ENCODE measurements at regions not wholly inside any gene's neighbourhood (a gene's known extent, or its start where the extent isn't known, plus 50 kb on each side); places are given as distances from the start of the nearest gene placed in this dataset.
A peak's percentile ranks its signal among the peaks of the same experiment; 100 is the strongest.
"Not testable (repeated sequence)": the region's sequence is repeated elsewhere in the genome, so short reads cannot be mapped to it uniquely, and the experiment has no call there.

DNA sequence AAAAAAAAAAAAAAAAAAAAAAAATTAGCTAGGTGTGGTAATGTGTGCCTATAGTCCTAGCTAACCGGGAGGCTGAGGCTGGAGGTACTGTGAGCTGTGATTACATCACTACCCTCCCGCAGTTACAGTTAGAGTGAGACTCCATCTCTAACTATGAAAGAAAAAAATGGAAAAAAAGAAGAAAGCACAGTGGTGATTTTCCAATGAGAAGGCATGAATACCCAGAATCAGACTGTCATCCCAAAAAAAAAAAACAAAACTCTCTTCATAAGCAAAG, 269.9 kb upstream of the MKLN1 start:
- peak; percentile 68 for DNase-seq

DNA sequence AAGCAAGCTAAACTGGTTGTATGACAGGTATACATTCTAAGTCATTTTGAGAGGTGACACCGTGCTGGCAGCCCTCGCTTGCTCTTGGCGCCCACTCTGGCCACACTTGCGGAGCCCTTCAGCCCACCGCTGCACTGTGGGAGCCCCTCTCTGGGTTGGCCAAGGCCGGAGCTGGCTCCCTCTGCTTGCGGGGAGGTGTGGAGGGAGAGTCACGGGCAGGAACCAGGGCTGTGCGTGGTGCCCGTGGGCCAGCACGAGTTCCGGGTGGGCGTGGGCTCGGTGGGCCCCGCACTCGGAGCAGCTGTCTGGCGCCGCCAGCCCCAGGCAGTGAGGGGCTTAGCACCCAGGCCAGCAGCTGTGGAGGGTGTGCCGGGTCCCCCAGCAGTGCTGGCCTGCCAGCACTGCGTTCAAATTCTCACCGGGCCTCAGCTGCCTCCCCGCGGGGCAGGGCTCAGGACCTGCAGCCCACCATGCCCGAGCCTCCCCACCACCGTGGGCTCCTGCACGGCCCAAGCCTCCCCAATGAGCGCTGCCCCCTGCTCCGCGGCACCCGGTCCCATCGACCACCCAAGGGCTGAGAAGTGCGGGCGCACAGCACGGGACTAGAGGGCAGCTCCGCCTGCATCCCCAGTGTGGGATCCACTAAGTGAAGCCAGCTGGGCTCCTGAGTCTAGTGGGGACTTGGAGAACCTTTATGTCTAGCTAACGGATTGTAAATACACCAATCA, 269.0 kb upstream of the MKLN1 start:
- DNase-seq: not testable (repeated sequence)

DNA sequence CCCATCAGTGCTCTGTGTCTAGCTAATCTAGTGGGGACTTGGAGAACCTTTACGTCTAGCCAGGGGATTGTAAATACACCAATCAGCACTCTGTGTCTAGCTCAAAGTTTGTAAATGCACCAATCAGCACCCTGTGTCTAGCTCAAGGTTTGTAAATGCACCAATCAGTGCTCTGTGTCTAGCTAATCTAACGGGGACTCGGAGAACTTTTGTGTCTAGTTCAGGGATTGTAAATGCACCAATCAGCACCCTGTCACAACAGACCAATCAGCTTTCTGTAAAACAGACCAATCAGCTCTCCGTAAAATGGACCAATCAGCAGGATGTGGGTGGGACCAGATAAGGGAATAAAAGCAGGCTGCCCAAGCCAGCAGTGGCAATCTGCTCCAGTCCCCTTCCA, 268.3 kb upstream of the MKLN1 start:
- DNase-seq: not testable (repeated sequence)

DNA sequence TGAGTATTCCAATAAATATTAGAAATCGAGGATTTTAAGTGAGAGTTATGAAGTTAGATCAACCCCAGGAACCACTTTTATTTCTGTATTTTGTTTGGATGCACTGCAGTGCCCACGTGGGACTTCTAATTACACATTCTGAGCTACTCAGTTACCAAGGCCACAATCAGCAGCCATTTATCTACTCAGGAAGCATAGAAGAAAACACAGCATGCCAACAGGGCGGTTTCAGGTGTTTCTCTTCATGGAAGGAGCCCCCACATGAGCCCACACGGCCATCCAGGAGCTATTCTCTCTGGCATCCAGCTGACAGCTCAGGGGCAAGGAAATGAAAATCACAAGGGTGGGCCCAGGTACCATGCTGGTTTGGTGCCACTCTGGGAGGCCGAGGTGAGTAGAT, 266.5 kb upstream of the MKLN1 start:
- DNase-seq: no peak

DNA sequence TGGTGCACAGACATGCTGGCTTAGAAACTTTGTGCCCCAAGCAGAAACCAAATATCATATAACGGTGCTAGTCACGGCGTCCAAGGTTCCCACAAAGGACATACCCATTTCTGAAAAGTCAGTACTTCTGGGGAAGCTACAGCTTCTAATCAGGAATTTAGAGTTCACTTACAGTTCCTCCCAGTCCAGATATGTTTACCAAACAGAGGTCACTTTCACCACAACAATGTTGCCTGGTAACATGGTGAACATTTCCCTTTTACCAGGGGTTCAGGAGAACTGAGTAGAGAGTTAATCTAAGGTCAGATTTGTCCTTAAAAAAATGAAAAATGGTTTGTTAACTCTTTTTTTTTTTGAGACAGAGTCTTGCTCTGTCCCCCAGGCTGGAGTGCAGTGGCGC, 265.9 kb upstream of the MKLN1 start:
- DNase-seq: no peak

DNA sequence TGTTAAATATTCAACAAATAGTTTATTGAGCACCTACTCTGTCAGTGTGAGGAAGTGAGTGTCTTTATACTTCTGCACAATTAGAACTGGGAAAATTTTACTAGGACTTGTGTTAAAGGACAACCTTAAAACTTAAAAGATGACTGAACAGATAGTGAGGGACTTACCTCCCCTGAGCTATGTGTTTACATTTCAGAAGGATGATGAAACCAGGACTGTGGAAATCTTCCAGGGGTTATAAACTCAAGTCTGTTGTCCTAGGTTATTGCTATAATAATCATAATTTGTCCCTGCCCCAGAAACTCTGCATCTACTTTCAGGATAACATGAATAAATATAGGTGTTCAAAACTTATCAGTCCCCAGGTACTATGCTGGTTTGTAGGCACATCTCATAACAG, 261.0 kb upstream of the MKLN1 start:
- no peak for DNase-seq

DNA sequence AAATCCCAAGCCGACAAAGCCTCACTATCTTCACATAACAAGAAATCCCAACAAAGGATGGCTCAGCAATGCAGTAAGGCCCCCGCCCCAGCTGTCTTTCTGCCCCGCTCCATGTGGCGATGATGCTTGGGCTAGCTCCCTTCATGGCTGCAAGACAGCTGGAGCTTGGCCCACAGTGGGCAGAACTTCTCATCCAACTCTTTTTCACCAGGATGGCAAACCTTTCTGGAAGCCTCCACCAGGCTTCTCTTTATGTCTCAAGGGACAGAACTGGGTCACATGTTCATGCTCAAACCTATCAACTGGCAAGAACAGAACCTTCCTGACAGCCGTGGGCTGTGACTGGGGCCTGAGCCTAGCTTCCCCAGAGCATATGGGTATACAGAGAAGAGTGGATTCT, 260.5 kb upstream of the MKLN1 start:
- DNase-seq: no peak

DNA sequence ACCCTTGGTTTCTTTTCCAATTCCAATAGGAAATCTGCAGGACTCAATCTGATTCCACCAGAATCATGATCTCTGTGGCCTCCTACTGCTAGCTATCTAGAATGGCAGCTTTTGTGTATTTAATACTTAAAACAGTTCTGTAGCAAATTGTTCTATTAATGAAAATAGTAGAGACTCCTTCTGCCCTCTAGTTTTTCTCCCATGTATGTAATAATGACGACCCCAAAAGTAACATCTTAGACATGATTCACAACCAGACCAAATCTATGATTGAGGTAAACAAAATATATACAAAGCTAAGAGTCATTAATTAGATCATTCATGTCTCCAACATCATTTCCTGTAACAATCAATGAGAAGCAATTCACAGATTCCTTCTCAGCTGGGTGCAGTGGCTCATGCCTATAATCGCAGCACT, 259.1 kb upstream of the MKLN1 start:
- no peak for DNase-seq

DNA sequence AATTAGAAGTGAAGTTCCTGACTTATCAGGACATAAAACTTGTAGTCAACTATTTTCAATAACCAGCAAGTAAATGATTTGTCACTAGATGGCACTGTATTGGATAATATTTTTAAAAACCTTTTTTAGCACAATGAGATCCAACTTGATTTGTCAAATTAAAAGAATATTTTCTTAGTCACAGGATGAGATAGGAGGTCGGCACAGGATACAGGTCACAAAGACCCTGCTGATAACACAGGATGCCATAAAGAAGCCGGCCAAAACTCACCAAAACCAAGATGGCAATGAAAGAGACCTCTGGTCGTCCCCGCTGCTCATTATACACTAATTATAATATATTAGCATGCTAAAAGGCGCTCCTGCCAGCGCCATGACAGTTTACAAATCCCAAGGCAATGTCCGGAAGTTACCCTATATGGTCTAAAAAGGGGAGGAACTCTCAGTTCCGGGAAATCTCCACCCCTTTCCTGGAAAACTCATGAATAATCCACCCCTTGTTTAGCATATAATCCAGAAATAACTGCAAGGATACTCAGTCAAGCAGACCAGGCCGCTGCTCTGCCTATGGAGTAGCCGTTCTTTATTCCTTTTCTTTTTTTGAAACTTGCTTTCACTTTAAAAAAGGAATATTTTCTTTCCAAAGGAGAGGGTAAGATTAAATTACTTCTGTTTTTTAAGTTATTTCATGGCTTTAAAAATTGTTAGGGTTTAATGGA, 255.7 kb upstream of the MKLN1 start:
- no peak for DNase-seq

DNA sequence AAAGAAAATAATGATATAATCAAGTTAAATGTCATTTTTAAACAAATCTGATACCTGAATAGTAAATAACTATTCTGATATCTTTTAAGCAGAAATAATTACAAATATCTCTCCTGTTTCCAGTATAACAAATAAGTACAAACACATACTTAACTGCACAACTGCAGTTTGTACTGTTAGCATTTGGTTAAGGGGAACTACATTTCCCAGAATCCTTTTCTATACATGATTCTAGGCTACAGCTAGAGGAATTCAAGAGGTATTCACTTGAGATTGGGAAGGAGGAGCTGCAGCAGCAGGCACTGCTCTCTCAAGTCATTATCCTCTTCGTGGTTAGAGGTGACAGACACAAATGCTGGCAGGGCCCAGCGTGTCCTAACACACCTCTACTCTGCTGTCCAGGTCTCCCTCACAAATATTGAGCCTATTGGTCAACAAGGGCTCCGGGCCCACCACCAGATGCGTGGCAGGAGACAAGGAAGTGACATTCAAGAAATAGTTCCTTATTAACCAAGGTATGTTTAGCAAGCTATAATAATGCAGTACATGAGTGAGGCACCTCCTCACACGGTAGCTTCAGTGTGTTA, 255.1 kb upstream of the MKLN1 start:
- peak; percentile 29 for DNase-seq

DNA sequence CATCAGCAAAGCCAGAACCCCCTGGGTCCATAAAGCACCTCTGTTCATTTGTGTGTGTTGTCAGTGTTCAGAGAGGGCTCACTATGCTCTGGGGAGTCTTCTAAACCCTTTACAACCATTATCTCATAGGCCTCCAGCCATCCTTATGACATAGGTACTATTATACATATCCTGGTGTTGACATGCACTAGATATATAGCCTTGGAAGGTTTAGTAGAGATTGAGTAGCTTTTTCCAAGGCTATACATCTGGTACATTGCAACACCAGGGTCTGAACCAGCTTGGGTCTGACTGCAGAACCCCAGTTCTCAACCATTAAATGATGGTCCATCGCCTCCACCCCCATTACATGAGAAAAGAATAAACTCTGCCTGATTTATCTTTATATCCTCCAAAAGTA, 253.6 kb upstream of the MKLN1 start:
- no peak for DNase-seq

DNA sequence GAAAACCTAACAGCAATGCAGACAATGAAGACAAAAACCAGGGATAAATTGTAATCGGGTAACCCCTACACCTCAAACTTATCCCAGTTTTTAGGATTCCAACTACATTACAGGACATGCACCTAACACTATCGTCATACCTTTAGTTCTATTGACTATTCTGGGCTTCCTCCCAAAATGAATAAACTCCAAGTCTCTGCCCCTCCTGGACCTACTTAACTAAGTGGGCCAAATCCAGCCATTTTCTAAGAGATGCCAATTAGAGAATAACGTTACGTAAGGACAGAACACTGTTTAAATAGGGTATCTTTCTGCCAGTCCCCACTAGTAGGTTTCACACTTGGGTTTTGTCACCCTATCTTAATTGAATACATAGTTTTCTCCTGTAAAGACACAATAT, 253.1 kb upstream of the MKLN1 start:
- DNase-seq: no peak

DNA sequence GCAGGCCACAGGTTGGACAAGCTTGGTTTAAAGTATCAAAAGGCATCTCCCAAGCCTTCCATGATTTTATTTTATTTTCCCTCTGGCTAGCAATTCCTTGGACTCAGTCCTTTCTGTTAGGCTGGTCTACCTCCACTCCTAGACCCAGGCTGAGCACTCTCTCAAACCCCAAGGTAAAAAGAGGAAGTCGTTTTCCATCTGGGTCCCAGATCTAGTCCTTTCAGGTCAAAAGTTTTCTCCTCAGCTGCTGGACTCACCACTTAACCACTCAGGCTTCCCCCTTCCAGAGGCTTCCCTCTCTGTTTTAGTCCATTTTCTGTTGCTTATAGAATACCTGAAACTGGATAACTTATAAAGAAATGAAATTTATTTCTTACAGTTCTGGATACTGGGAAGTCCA, 252.3 kb upstream of the MKLN1 start:
- DNase-seq: no peak

DNA sequence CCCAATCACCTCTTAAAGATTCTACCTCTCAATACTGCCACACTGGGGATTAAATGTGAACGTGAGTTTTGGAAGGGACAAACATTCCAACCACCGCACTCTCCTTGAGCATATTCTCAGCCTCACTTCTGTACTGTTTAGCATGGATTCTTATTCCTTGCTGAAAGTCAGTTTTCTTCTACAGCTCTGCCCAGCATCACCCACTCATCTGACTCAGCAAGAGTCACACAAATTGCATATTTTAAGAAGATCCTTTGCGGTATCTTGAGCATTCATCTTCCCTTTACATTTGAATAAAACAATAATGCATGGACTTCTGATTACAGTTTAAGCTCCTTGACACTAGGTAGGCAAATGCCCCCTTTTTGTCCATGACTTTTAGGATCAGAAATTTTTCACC, 251.6 kb upstream of the MKLN1 start:
- DNase-seq: no peak

DNA sequence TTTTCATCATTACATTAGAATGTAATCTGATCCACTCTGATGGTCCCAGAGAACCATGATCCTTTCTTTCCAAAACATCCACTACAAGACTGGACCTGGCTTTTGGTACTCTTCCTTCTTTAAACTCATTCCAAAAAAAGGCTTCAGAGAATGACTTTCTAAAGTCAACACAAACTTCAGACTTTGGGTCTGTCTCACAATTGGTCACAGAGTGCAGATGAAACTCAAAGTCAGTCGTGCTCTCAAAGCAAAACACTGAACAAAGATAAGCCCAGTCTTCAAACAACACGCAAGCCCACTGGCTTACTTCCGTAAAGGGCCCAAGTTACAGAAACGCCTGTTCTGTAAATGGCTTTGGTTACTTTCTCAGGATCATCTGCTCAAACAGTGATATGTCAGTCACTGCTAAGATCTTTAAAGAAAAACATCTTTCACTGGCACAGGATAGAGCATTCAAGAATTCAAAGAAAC, 250.9 kb upstream of the MKLN1 start:
- DNase-seq: no peak

DNA sequence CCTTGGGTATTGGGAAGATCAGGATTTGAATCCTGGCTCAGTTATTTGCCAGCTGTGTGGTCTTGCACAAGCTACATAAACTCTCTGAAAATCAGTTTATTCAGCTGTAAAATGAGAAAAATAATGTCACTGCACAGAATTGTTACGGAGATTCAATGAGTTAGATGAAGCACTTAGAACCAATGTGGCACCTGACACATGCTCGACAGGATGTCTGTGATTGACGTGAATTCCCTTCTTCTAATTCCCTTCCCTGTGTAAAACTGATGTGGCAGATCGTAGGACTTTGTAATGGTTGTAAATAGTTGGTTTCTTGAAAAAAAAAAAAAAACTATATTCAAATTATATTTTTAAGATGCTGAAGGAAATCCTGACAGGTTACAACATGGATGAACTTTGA, 249.9 kb upstream of the MKLN1 start:
- DNase-seq: no peak

DNA sequence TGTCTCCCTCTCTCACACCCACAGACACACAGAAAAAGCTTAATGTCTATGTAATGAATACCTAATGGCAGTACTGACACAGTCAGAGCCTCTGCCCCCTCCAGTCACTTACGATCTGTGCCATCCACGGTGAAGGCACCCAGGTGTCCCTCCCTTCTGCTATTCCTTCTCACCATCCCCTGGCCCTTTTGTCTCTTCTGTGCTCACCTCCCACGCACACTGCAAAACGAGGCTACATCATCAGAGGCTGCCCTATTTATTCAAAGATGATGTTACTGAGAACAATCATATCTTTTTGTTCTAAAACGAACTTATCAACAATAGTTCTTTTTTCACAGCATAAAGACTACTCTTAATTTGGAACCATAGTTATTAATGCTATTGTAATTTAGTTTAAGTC, 246.9 kb upstream of the MKLN1 start:
- DNase-seq: no peak

DNA sequence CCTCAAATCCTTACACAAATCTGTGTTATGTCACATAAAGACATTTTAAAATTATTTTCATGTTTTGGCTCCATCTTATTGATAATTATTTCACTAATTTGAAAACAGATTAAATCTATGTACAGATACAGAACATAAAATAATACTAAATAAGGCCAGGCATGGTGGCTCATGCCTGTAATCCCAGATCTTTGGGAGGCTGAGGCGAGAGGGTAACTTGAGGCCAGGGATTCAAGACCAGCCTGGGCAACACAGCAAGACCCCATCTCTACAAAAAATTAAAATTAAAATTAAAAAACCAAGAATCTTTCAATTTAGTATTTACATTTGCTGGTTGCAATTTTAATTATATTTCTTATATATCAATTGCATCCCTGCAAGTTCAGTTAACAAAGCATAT, 246.4 kb upstream of the MKLN1 start:
- DNase-seq: no peak

DNA sequence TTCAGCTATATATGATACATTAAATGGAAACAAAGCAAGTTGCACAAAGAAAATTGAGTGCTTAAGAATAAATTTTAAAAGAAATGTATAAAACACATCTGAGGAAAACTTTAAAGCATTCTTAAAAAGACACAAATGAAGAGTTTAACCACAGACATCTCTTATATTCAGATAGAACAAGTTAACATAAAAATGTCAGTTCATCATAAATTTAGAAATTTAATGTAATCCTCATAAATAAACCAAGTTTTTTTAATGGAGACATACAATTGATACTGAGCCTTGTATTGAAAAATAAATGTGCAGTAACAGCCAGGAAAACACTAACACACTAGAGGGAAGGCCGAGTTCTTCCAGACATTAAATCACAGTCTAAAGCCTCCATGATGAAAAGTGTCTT, 243.9 kb upstream of the MKLN1 start:
- no peak for DNase-seq

DNA sequence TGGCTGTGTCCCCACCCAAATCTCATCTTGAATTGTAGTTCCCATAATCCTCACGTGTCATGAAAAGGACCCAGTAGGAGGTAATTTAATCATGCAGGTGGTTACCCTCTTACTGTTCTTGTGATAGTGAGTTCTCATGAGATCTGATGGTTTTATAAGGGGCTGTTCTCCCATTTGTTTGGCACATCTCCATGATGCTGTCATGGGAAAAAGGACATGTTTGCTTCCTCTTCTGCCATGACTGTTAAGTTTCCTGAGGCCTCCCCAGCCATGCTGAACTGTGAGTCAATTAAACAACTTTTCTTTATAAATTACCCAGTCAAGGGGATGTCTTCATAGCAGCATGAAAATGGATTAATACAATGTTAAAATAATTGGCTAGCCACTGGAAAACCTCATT, 243.3 kb upstream of the MKLN1 start:
- DNase-seq: not testable (repeated sequence)

DNA sequence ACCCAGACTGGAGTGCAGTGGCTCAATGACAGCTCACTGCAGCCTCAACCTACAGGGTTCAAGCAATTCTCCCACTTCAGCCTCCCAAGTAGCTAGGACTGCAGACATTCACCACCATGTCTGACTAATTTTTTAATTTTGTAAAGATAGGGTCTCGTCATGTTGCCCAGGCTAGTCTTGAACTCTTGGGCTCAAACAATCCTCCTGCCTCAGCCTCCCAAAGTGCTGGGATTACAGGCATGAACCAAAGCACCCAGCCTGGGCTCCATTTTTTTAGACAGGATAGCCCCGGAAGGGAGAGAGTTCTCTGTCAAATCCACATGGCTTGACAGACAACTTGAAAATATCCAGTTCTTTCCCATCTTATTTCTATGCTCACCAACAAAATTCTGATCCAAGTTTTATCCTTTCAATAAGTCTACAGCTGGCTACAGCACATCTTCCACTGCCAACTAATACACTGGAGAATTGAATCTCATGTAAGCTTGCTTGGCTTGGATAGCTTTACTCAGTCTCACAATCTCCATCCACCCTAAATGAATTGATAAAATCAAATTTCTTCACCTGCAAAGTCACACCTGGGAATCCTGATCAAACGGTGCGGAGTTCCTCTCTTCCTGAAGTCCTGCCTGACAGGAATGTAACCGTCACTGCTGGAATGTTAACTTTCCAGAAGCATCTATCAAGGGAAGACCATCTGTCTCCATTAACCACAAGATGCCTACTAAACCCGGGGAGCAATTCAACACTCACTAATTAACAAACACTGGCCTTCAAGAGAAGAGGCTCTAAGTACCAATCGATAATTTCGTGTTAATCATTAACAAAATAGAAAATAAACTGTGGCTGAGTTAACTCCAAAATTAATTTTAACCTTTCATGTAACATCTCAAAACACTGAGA, 239.7 kb upstream of the MKLN1 start:
- DNase-seq: no peak

DNA sequence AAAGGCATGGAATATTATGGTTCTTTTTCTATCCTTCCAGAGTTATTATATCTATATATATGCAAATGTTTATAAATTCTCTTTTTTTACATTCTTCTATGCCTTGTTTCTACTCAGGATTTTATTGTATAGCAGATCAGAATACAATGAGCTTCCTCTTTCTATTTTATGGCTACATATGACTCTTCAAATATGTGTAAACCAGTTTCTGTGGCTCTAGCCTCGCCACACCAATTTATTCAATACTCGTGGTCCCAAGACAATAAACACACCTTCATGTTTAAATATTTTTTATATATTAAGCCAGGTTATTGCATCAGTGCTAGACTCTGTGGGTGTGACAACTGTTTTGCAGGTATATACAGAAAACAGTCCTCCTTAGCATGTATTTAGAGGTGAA, 237.5 kb upstream of the MKLN1 start:
- no peak for DNase-seq

DNA sequence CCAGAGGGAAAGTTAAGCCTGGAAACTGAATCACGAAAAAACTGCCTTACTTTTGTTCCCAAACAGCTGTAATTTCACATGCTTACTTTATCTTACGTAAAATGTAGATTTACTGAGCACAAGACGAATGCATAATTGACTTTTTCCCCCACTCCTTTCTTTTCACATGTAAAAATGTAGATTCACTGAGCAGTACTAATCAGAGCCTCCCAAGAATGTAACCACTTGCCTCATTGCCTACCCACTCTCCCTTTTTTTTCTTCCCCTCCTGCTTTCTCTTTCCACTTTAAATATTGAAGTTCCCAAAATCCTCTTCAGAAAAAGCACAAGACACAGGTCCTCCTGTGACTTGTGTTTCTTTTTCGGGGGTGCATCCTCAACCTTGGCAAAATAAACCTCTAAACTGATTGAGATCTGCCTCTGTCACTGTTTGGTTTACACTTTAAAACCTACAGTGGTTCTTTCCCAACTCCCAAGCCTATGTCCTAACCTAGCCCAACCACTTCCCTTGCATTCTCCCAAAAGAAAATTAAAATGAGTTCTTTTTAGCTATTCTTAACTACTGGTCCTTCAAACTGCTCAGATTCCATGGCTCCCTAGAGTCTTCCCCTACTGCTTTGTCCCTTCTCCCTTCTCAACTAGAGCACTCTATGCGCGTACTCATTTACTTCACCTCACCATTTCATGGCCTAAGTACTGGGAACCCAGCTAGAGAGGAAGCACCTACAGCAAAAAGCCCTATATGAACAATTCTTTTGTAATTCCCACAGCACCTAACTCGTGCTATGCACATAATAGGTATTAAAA, 236.6 kb upstream of the MKLN1 start:
- DNase-seq: no peak

All from CD4-positive, alpha-beta T cell treated with Interferon gamma for 1 hour (primary cell).